NCI-H524 (cell line): ENCODE measurements at regions not wholly inside any gene's neighbourhood (a gene's known extent, or its start where the extent isn't known, plus 50 kb on each side); places are given as distances from the start of the nearest gene placed in this dataset.

Source experiments
- DNase-seq, 2 experiments: peaks; one replicate each; lab custom pipeline; 2025; lab: John Stamatoyannopoulos, UW

GRCh38 chr9:115367321-115367720, 249.4 kb upstream of the TNC start:
- no peak for DNase-seq

- DNase-seq, result no peak
Observed at GRCh38 chr9:115367780-115368525, 250.0 kb upstream of the TNC start.

GRCh38 chr9:115369322-115369957, 251.5 kb upstream of the TNC start:
- DNase-seq, result peak; percentile 17 to 78

- no peak for DNase-seq
Observed at GRCh38 chr9:115373000-115373709, 255.2 kb upstream of the TNC start.

- DNase-seq, result no peak
Observed at GRCh38 chr9:115373710-115374045, 255.7 kb upstream of the TNC start.

- DNase-seq, result no peak
Observed at GRCh38 chr9:115374724-115375268, 256.8 kb upstream of the TNC start.

- no peak for DNase-seq
Observed at GRCh38 chr9:115378241-115378640, 260.3 kb upstream of the TNC start.

- no peak for DNase-seq
Observed at GRCh38 chr9:115378758-115379157, 260.8 kb upstream of the TNC start.

- DNase-seq, result no peak
Observed at GRCh38 chr9:115379719-115380118, 261.8 kb upstream of the TNC start.

GRCh38 chr9:115382865-115383264, 264.9 kb upstream of the TNC start:
- DNase-seq, result no peak

- DNase-seq, result no peak
Observed at GRCh38 chr9:115385383-115386122, 267.6 kb upstream of the TNC start.

- DNase-seq, result no peak
Observed at GRCh38 chr9:115386963-115387770, 269.2 kb upstream of the TNC start.

GRCh38 chr9:115391168-115391825, 273.3 kb upstream of the TNC start:
- DNase-seq, result no peak

- no peak for DNase-seq
Observed at GRCh38 chr9:115393976-115394775, 276.2 kb upstream of the TNC start.

GRCh38 chr9:115395511-115396021, 277.6 kb upstream of the TNC start:
- DNase-seq, result peak in 1 of 2 experiments; percentile 7

GRCh38 chr9:115396071-115396529, 278.1 kb upstream of the TNC start:
- no peak for DNase-seq

- DNase-seq, result no peak
Observed at GRCh38 chr9:115397591-115398312, 279.8 kb upstream of the TNC start.

- no peak for DNase-seq
Observed at GRCh38 chr9:115398313-115398650, 280.3 kb upstream of the TNC start.

- DNase-seq, result no peak
Observed at GRCh38 chr9:115398996-115399395, 281.0 kb upstream of the TNC start.
